22Rv1 (cell line): ENCODE measurements at regions not wholly inside any gene's neighbourhood (a gene's known extent, or its start where the extent isn't known, plus 50 kb on each side); places are given as distances from the start of the nearest gene placed in this dataset.
"Not testable (repeated sequence)": the region's sequence is repeated elsewhere in the genome, so short reads cannot be mapped to it uniquely, and the experiment has no call there.

Experiments
- ZFX ChIP-seq: fragments of 450-650 bp; IDR thresholded peaks from 2 replicates; pipeline ENCODE4 v1.6.1; 2017; ENCODE audit warnings: antibody characterized with exemption, borderline replicate concordance
- TF ChIP-seq, protein P1 (sequence below): fragments of 450-650 bp; IDR thresholded peaks from 2 replicates; pipeline ENCODE4 v1.5.1; 2017; ENCODE audit warnings: mild to moderate bottlenecking

GRCh38 chr2:87521057-87521456 is 226.8 kb upstream of the PLGLB2 start:
- TF ChIP-seq, protein P1, sequence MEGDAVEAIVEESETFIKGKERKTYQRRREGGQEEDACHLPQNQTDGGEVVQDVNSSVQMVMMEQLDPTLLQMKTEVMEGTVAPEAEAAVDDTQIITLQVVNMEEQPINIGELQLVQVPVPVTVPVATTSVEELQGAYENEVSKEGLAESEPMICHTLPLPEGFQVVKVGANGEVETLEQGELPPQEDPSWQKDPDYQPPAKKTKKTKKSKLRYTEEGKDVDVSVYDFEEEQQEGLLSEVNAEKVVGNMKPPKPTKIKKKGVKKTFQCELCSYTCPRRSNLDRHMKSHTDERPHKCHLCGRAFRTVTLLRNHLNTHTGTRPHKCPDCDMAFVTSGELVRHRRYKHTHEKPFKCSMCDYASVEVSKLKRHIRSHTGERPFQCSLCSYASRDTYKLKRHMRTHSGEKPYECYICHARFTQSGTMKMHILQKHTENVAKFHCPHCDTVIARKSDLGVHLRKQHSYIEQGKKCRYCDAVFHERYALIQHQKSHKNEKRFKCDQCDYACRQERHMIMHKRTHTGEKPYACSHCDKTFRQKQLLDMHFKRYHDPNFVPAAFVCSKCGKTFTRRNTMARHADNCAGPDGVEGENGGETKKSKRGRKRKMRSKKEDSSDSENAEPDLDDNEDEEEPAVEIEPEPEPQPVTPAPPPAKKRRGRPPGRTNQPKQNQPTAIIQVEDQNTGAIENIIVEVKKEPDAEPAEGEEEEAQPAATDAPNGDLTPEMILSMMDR, result not testable (repeated sequence)
- TF ChIP-seq ZFX, result not testable (repeated sequence)
